H1 (cell line): ENCODE measurements at regions not wholly inside any gene's neighbourhood (a gene's known extent, or its start where the extent isn't known, plus 50 kb on each side); places are given as distances from the start of the nearest gene placed in this dataset.

Source experiments
- CTCF ChIA-PET: fragments of 300-600 bp; sonication (Branson Sonifier 250); formaldehyde crosslinking; loops from one replicate; lab custom pipeline; 2021; ENCODE audit not compliant: partially characterized antibody; lab: Charles Lee
- POLR2A ChIA-PET: fragments of 300-600 bp; sonication (Branson Sonifier 250); formaldehyde crosslinking; loops from one replicate; lab custom pipeline; 2021; ENCODE audit warnings: inconsistent platforms; ENCODE audit not compliant: partially characterized antibody; lab: Charles Lee
- DNase-seq, 2 experiments: peaks; one replicate each; pipeline versions ENCODE4 v3.0.0 to v3.0.0-alpha.2; 2010 to 2022; ENCODE audit warnings: low spot score in 2 of 2, low read depth in 1 of 2, mixed read lengths in 1 of 2
- FAIRE-seq: peaks from 2 replicates; lab custom pipeline; 2011; peaks lifted over from hg19 to GRCh38; lab: Jason Lieb, UNC
- H2AFZ ChIP-seq: 2 replicates; pipeline ENCODE4 v1.8.1; 2012; ENCODE audit warnings: low read length, inconsistent platforms
- H2AK5ac ChIP-seq: 2 replicates; pipeline ENCODE4 v1.6.1; 2013; ENCODE audit warnings: low read depth, low read length
- H2BK120ac ChIP-seq: replicated peaks from 2 replicates; pipeline ENCODE3; 2013; ENCODE audit warnings: low read depth, low read length, inconsistent platforms
- H2BK12ac ChIP-seq: 2 replicates; pipeline ENCODE4 v1.6.1; 2013; ENCODE audit warnings: low read depth, low read length
- H2BK15ac ChIP-seq: 2 replicates; pipeline ENCODE4 v1.6.1; 2013; ENCODE audit warnings: low read length
- H2BK20ac ChIP-seq: 2 replicates; pipeline ENCODE4 v1.6.1; 2013; ENCODE audit warnings: low read length
- H2BK5ac ChIP-seq: 2 replicates; pipeline ENCODE4 v1.6.1; 2013; ENCODE audit warnings: low read depth, low read length
- H3K14ac ChIP-seq: 2 replicates; pipeline ENCODE4 v1.6.1; 2013; ENCODE audit warnings: inconsistent platforms; ENCODE audit not compliant: insufficient read length
- H3K18ac ChIP-seq: 2 replicates; pipeline ENCODE4 v1.6.1; 2013; ENCODE audit warnings: low read length; ENCODE audit errors: extremely low read depth
- H3K23ac ChIP-seq: 2 replicates; pipeline ENCODE4 v1.6.1; 2013; ENCODE audit warnings: inconsistent platforms; ENCODE audit not compliant: insufficient read length
- H3K23me2 ChIP-seq: 2 replicates; pipeline ENCODE4 v1.6.1; 2013; ENCODE audit warnings: low read depth, low read length
- H3K27ac ChIP-seq: 2 replicates; pipeline ENCODE4 v1.6.1; 2011; ENCODE audit warnings: low read depth, low read length, inconsistent platforms
- H3K27me3 ChIP-seq, 4 experiments: replicated peaks in 1 of 4; 1 replicate in 1 of 4; 2 replicates in 3 of 4; pipeline versions ENCODE4 v1.6.1 to v1.8.1; 2011 to 2013; ENCODE audit warnings: low read length in 3 of 4, mild to moderate bottlenecking in 3 of 4, inconsistent platforms in 2 of 4, mixed read lengths in 2 of 4, moderate library complexity in 1 of 4; ENCODE audit not compliant: control insufficient read depth in 3 of 4, insufficient read depth in 3 of 4; ENCODE audit errors: extremely low read depth in 1 of 4
- H3K36me3 ChIP-seq, 4 experiments: 2 replicates each; pipeline versions ENCODE4 v1.6.1 to v1.8.1; 2011 to 2013; ENCODE audit warnings: mild to moderate bottlenecking in 4 of 4, low read length in 3 of 4, moderate library complexity in 2 of 4, control low read depth in 1 of 4, inconsistent platforms in 1 of 4; ENCODE audit not compliant: insufficient read depth in 4 of 4, control insufficient read depth in 2 of 4
- H3K4ac ChIP-seq: replicated peaks from 2 replicates; pipeline ENCODE3; 2013; ENCODE audit warnings: low read length, low read depth, mixed read lengths, inconsistent platforms; ENCODE audit not compliant: insufficient read length
- H3K4me1 ChIP-seq, 4 experiments: replicated peaks in 1 of 4; 1 replicate in 1 of 4; 2 replicates in 3 of 4; pipeline versions ENCODE4 v1.6.1 to v1.8.1; 2011 to 2013; ENCODE audit warnings: low read length in 3 of 4, inconsistent platforms in 2 of 4, mixed read lengths in 1 of 4; ENCODE audit not compliant: insufficient read depth in 4 of 4, control insufficient read depth in 3 of 4
- H3K4me2 ChIP-seq, 2 experiments: 2 replicates each; pipeline versions ENCODE4 v1.6.1 to v1.8.1; 2011 to 2013; ENCODE audit warnings: low read depth in 2 of 2, low read length in 2 of 2, control low read depth in 1 of 2, inconsistent platforms in 1 of 2, mild to moderate bottlenecking in 1 of 2; ENCODE audit not compliant: insufficient read depth in 1 of 2
- H3K4me3 ChIP-seq, 4 experiments: fragments of 200-600, 300-600 bp in 1 of 4; sonication (generic), shearing (Covaris generic), sonication (Bioruptor Twin) in 1 of 4; 2 replicates each; pipeline versions ENCODE4 v1.5.1 to v1.8.1; 2011 to 2016; ENCODE audit warnings: low read length in 4 of 4, low read depth in 3 of 4, control low read depth in 2 of 4, inconsistent platforms in 2 of 4, mild to moderate bottlenecking in 2 of 4, mixed read lengths in 1 of 4, moderate library complexity in 1 of 4; ENCODE audit not compliant: insufficient read depth in 2 of 4; ENCODE audit errors: extremely low read depth in 1 of 4
- H3K56ac ChIP-seq: replicated peaks from 2 replicates; pipeline ENCODE3; 2013; ENCODE audit warnings: low read depth, mild to moderate bottlenecking, mixed read lengths, low read length, inconsistent platforms; ENCODE audit not compliant: insufficient read length
- H3K79me1 ChIP-seq: 2 replicates; pipeline ENCODE4 v1.6.1; 2013; ENCODE audit warnings: low read depth, low read length, control low read depth
- H3K79me2 ChIP-seq, 2 experiments: 2 replicates each; pipeline versions ENCODE4 v1.6.1 to v1.8.1; 2012 to 2013; ENCODE audit warnings: low read length in 2 of 2, mild to moderate bottlenecking in 2 of 2, inconsistent platforms in 1 of 2; ENCODE audit not compliant: insufficient read depth in 2 of 2, control insufficient read depth in 1 of 2
- H3K9ac ChIP-seq, 4 experiments: replicated peaks in 1 of 4; 1 replicate in 1 of 4; 2 replicates in 3 of 4; pipeline versions ENCODE4 v1.6.1 to v1.8.1; 2011 to 2013; ENCODE audit warnings: low read depth in 3 of 4, low read length in 3 of 4, control low read depth in 2 of 4, mild to moderate bottlenecking in 2 of 4, moderate library complexity in 2 of 4, inconsistent platforms in 1 of 4; ENCODE audit errors: extremely low read depth in 1 of 4
- H3K9me3 ChIP-seq, 2 experiments: 2 replicates each; pipeline versions ENCODE4 v1.6.1 to v1.8.1; 2012 to 2013; ENCODE audit warnings: mild to moderate bottlenecking in 2 of 2, moderate library complexity in 2 of 2, control low read depth in 1 of 2, inconsistent platforms in 1 of 2, low read depth in 1 of 2, low read length in 1 of 2, mixed read lengths in 1 of 2; ENCODE audit not compliant: insufficient read depth in 2 of 2
- H4K20me1 ChIP-seq, 2 experiments: replicated peaks in 1 of 2; 2 replicates each; pipeline versions ENCODE3 to v1.8.1; 2011 to 2013; ENCODE audit warnings: inconsistent platforms in 2 of 2, low read length in 2 of 2, mild to moderate bottlenecking in 1 of 2; ENCODE audit not compliant: insufficient read depth in 2 of 2, control insufficient read depth in 1 of 2
- H4K5ac ChIP-seq: 2 replicates; pipeline ENCODE4 v1.6.1; 2013; ENCODE audit warnings: low read length, low read depth, mixed read lengths, inconsistent platforms; ENCODE audit not compliant: insufficient read length
- H4K8ac ChIP-seq: 2 replicates; pipeline ENCODE4 v1.8.0; 2013; ENCODE audit warnings: mild to moderate bottlenecking, moderate library complexity, low read length, inconsistent platforms; ENCODE audit not compliant: insufficient read depth; ENCODE audit errors: extremely low read depth
- H4K91ac ChIP-seq: replicated peaks from 2 replicates; pipeline ENCODE3; 2013; ENCODE audit warnings: low read length, mixed read lengths, inconsistent platforms; ENCODE audit not compliant: insufficient read length
- E2F6 ChIP-seq: IDR thresholded peaks from 2 replicates; pipeline ENCODE4 v1.6.1; 2012; ENCODE audit warnings: inconsistent platforms
- JUND ChIP-seq: IDR thresholded peaks from 2 replicates; pipeline ENCODE4 v1.6.1; 2011; ENCODE audit warnings: mild to moderate bottlenecking, improper control_type of control experiment, low read length
- RNF2 ChIP-seq: fragments of 200-900, 300-1000 bp; sonication (generic); IDR thresholded peaks from 2 replicates; pipeline ENCODE4 v1.7.1; 2016; ENCODE audit warnings: borderline replicate concordance, low read depth, mild to moderate bottlenecking, antibody characterized with exemption, low read length; ENCODE audit not compliant: poor library complexity, severe bottlenecking; ENCODE audit errors: missing control alignments
- SIRT6 ChIP-seq: IDR thresholded peaks from one replicate; pipeline ENCODE4 v1.7.1; 2012; ENCODE audit warnings: low read length, inconsistent platforms
- SUZ12 ChIP-seq: fragments of 200-600 bp; sonication (generic); IDR thresholded peaks from 2 replicates; pipeline ENCODE4 v1.6.1; 2012; ENCODE audit warnings: mild to moderate bottlenecking, inconsistent platforms, low read length, moderate library complexity, mixed read lengths
- TAF1 ChIP-seq: IDR thresholded peaks from 2 replicates; pipeline ENCODE4 v1.6.1; 2011; ENCODE audit warnings: mild to moderate bottlenecking, low read depth, low read length
- TCF12 ChIP-seq: IDR thresholded peaks from 2 replicates; pipeline ENCODE4 v1.6.1; 2011; ENCODE audit warnings: low read depth, mild to moderate bottlenecking, low read length
- WGBS, 2 experiments: shearing (Covaris generic) in 1 of 2; methylation state at CpG; one replicate each; pipeline versions ENCODE4 v1.1.6 to v1.1.7; 2013 to 2015; ENCODE audit warnings: low lambda C conversion rate in 2 of 2, mixed read lengths in 2 of 2, inconsistent platforms in 1 of 2, low coverage in 1 of 2, missing lambda C conversion rate in 1 of 2; ENCODE audit not compliant: insufficient replicate concordance in 2 of 2, insufficient coverage in 1 of 2, insufficient read length in 1 of 2; ENCODE audit errors: extremely low coverage in 1 of 2, missing lambda C conversion rate in 1 of 2; 5-methylcytosine and 5-hydroxymethylcytosine counted together

GRCh38 chr7:142425281-142425680, 167.4 kb upstream of the PRSS58 start:
- no peak overlapping the region for H3K18ac ChIP-seq
- H4K20me1 ChIP-seq, result no peaks in the 10 kb centered on the region
- POLR2A ChIA-PET, result no interaction called here
- H3K4me3 ChIP-seq, result no peak overlapping the region
- no peaks in the 10 kb centered on the region for H3K36me3 ChIP-seq
- H3K23ac ChIP-seq, result no peak overlapping the region
- H4K91ac ChIP-seq, result no peak overlapping the region
- H4K8ac ChIP-seq, result no peak overlapping the region
- H3K56ac ChIP-seq, result no peak overlapping the region
- no peaks in the 10 kb centered on the region for H3K79me1 ChIP-seq
- H2BK120ac ChIP-seq, result no peak overlapping the region
- no peak overlapping the region for H2BK5ac ChIP-seq
- no peak for FAIRE-seq
- no peak overlapping the region for H4K5ac ChIP-seq
- H3K4ac ChIP-seq, result no peak overlapping the region
- H3K4me2 ChIP-seq, result no peak overlapping the region
- H3K27me3 ChIP-seq, result no peaks in the 10 kb centered on the region
- no peak for DNase-seq
- no peak overlapping the region for H2BK12ac ChIP-seq
- H3K14ac ChIP-seq, result no peak overlapping the region
- H3K4me1 ChIP-seq, result peaks cover 0 to 3% (median 1%) of the 10 kb centered on the region in 4 experiments; a peak in 1 of 7 replicates
- no peaks in the 10 kb centered on the region for H3K9me3 ChIP-seq
- no peak overlapping the region for H3K9ac ChIP-seq
- H2BK15ac ChIP-seq, result no peak overlapping the region
- H3K79me2 ChIP-seq, result no peaks in the 10 kb centered on the region
- H2AFZ ChIP-seq, result no peak overlapping the region
- CTCF ChIA-PET, result interaction anchor here (0.8 to 5.0 kb wide), 16 partner anchors 9 to 181 kb away, joined by 3 to 29 read pairs (median 4); no protein-coding TSS in a partner anchor
- no peak for TF ChIP-seq RNF2
- no peak for TF ChIP-seq TCF12
- no peak for TF ChIP-seq E2F6
- TF ChIP-seq SUZ12, result no peak
- no peak for TF ChIP-seq TAF1
- TF ChIP-seq SIRT6, result no peak
- no peak for TF ChIP-seq JUND
- H3K27ac ChIP-seq, result no peak overlapping the region
- no peak overlapping the region for H2AK5ac ChIP-seq
- H2BK20ac ChIP-seq, result no peak overlapping the region
- no peaks in the 10 kb centered on the region for H3K23me2 ChIP-seq
- 73% methylated on average over 8 of the region's 8 CpGs; no CpG with 5 or more reads in 1 of the 2 experiments for WGBS, 2 experiments
